Transverse colon (tissue), 4 donors: ENCODE measurements at regions not wholly inside any gene's neighbourhood (a gene's known extent, or its start where the extent isn't known, plus 50 kb on each side); places are given as distances from the start of the nearest gene placed in this dataset.

ENCODE experiments used
- DNase-seq: peaks from one replicate; pipeline ENCODE4 v3.0.0-alpha.2; 2019
- H3K27ac ChIP-seq, 4 donors: fragments of 200-600 bp; sonication (generic); 2 replicates each; pipeline ENCODE4 v1.5.1; 2016 to 2018; ENCODE audit warnings: inconsistent platforms in 4 of 4
- H3K27me3 ChIP-seq: fragments of 200-600 bp; sonication (generic); 2 replicates; pipeline ENCODE4 v1.5.1; 2017; ENCODE audit warnings: inconsistent platforms
- H3K36me3 ChIP-seq, 4 donors: fragments of 200-600 bp; sonication (generic); 2 replicates each; pipeline ENCODE4 v1.5.1; 2017 to 2019; ENCODE audit warnings: inconsistent platforms in 4 of 4
- H3K4me1 ChIP-seq, 4 donors: fragments of 200-600 bp; sonication (generic); 2 replicates each; pipeline ENCODE4 v1.5.1; 2017 to 2020; ENCODE audit warnings: inconsistent platforms in 4 of 4
- H3K4me3 ChIP-seq, 4 donors: fragments of 200-600 bp; sonication (generic); 1 replicate in 1 of 4; 2 replicates in 3 of 4; pipeline versions ENCODE4 v1.5.1 to v1.6.1; 2017 to 2019; ENCODE audit warnings: inconsistent platforms in 4 of 4
- H3K9me3 ChIP-seq, 2 donors: fragments of 200-600 bp; sonication (generic); 2 replicates each; pipeline ENCODE4 v1.5.1; 2017 to 2019; ENCODE audit warnings: inconsistent platforms in 2 of 2
- EP300 ChIP-seq: sonication (generic); formaldehyde crosslinking; IDR thresholded peaks from one replicate; pipeline ENCODE4 v1.6.1; 2017; ENCODE audit warnings: antibody characterized with exemption, low read depth
- POLR2A ChIP-seq: fragments of 450-650 bp; IDR thresholded peaks from one replicate; pipeline ENCODE4 v1.6.1; 2016; ENCODE audit warnings: antibody characterized with exemption, mild to moderate bottlenecking, moderate library complexity
- POLR2AphosphoS5 ChIP-seq, 3 donors: sonication (generic); formaldehyde crosslinking; IDR thresholded peaks; one replicate each; pipeline ENCODE4 v1.6.1; 2016; ENCODE audit warnings: antibody characterized with exemption in 3 of 3
- WGBS, 2 donors: methylation state at CpG; one replicate each; pipeline ENCODE4 v1.1.5; 2018; ENCODE audit warnings: low coverage in 1 of 2; 5-methylcytosine and 5-hydroxymethylcytosine counted together
- in situ Hi-C, 4 donors: fragments of 200-750 bp; cut with MboI; loops; one replicate each; pipeline versions ENCODE4 v1.15.0 to v1.15.1; 2017; ENCODE audit warnings: low sequenced_read_pairs in 3 of 4, low pct_ligation_motif_present in 1 of 4, low pct_unique_long_range_greater_than_20kb in 1 of 4
- intact Hi-C: fragments of 100-400 bp; cut with DNase I; formaldehyde crosslinking; loops from one replicate; pipeline ENCODE4 v1.15.1; 2023; ENCODE audit warnings: low total_unique reads
- TF ChIP-seq, protein P1 (sequence below), 5 experiments: fragments of 200-600 bp in 3 of 5; fragments of 450-650 bp in 2 of 5; sonication (generic) in 3 of 5; IDR thresholded peaks; 1 replicate in 2 of 5; 2 replicates in 3 of 5; pipeline ENCODE4 v1.5.1; 2016 to 2017; ENCODE audit warnings: antibody characterized with exemption in 5 of 5, inconsistent platforms in 3 of 5, mild to moderate bottlenecking in 2 of 5, moderate library complexity in 1 of 5

DNA sequence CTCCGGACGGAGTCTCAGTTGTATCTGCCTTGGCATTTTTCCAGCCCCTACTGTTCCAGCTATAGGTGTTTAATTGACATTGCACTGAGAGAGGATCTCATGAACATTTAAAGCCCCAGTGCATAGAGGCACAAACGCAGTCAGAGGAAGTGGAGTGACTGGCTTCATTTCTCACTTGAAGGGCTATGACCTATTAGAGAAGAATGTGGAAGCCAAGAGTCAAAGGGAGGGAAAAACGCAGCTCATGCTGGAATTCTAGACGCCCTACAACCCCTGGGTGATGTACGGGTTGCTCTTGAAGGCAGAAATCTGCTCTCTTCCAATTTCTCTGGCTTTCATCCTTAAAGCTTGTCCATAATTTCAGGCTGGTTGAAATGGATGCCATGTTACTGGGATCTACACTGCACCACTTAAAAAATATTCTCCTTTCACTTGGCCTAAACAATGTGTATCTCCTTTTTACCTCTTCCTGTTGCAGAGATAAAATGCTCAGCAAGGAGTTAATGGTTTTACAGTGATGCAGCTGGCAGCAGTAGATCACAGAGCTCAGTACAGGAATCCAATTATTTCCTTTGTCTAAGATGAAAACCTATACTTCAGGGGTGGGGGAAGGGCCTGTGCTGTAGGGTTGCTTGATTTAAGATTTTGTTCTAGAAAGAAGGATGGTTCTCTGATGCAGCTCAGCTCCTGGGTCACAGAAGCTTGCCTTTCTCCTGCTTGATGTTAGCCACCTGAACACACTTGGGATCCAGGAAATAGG, 61.8 kb upstream of the MAMDC2 start:
- no peak overlapping the region for H3K4me3 ChIP-seq
- no peak overlapping the region for H3K27ac ChIP-seq
- H3K27me3 ChIP-seq, result no peaks in the 10 kb centered on the region
- intact Hi-C loops (no loop called here), in situ Hi-C loops (loop anchor here in 1 of 4 donors (25.0 kb wide), 1 partner anchor 605 kb away; no protein-coding TSS in a partner anchor)
- DNase-seq, result no peak
- 60 to 69% methylated on average over 1 to 6 of the region's 6 CpGs for WGBS, 2 donors
- H3K36me3 ChIP-seq, result no peaks in the 10 kb centered on the region
- no peaks in the 10 kb centered on the region for H3K9me3 ChIP-seq
- TF ChIP-seq POLR2AphosphoS5 (IDR thresholded peaks at IDR 0.05), result no peak
- no peak for TF ChIP-seq EP300
- TF ChIP-seq POLR2A, result no peak
- TF ChIP-seq, protein P1, sequence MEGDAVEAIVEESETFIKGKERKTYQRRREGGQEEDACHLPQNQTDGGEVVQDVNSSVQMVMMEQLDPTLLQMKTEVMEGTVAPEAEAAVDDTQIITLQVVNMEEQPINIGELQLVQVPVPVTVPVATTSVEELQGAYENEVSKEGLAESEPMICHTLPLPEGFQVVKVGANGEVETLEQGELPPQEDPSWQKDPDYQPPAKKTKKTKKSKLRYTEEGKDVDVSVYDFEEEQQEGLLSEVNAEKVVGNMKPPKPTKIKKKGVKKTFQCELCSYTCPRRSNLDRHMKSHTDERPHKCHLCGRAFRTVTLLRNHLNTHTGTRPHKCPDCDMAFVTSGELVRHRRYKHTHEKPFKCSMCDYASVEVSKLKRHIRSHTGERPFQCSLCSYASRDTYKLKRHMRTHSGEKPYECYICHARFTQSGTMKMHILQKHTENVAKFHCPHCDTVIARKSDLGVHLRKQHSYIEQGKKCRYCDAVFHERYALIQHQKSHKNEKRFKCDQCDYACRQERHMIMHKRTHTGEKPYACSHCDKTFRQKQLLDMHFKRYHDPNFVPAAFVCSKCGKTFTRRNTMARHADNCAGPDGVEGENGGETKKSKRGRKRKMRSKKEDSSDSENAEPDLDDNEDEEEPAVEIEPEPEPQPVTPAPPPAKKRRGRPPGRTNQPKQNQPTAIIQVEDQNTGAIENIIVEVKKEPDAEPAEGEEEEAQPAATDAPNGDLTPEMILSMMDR (IDR thresholded peaks at IDR 0.05), result no peak
- no peaks in the 10 kb centered on the region for H3K4me1 ChIP-seq

DNA sequence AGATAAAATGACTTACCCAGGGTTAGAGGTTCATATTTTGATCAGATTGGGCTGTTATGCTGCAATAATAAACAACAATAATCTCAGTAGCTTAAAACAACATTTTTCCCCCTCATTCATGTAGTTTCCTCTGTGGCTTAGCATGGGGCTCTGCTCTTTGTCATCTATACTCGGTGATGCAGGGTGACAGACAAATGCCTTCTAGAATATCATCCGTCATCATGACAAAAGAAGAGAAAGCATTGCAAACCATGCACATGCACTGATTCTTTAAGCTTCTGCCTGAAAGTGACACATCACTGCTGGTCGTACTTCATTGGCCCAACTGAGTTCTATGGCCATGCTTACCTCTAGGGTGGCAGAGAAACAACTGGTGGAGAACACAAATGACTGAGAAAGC, 58.8 kb upstream of the MAMDC2 start:
- TF ChIP-seq POLR2A (no peak), EP300 (no peak), POLR2AphosphoS5 (IDR thresholded peaks at IDR 0.05) (no peak)
- TF ChIP-seq, protein P1 (IDR thresholded peaks at IDR 0.05), result no peak
- Histone ChIP-seq H3K27ac (no peak overlapping the region), H3K4me1 (no peaks in the 10 kb centered on the region), H3K36me3 (no peaks in the 10 kb centered on the region), H3K27me3 (no peaks in the 10 kb centered on the region), H3K9me3 (no peaks in the 10 kb centered on the region), H3K4me3 (no peak overlapping the region)
- DNase-seq, result no peak
- 50 to 83% methylated on average over 1 to 3 of the region's 3 CpGs for WGBS, 2 donors
- intact Hi-C loops (no loop called here), in situ Hi-C loops (loop anchor here in 1 of 4 donors (25.0 kb wide), 1 partner anchor 602 kb away; no protein-coding TSS in a partner anchor)

DNA sequence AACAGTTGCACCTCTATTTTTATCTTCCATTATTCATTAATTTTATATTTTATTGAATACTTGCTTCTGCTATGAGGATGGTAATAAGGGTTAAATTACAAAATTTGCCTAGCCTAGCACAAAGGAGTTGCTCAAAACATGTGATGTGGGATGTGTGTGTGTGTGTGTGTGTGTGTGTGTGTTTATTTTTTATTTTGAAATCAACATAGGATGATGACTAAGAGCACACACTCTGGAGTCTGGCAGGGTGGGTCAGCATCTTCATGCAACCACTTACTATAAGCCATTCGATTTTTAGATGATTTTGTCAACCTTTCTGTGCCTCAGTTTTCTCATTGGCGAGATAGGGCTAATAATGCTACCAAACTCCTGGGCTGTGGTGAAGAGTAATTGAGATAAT, 57.7 kb upstream of the MAMDC2 start:
- no peak overlapping the region for H3K27ac ChIP-seq
- no peaks in the 10 kb centered on the region for H3K27me3 ChIP-seq
- intact Hi-C loops (no loop called here), in situ Hi-C loops (loop anchor here in 1 of 4 donors (25.0 kb wide), 1 partner anchor 601 kb away; no protein-coding TSS in a partner anchor)
- TF ChIP-seq, protein P1 (IDR thresholded peaks at IDR 0.05), result no peak
- no peak for TF ChIP-seq POLR2A
- TF ChIP-seq EP300, result no peak
- DNase-seq, result no peak
- H3K4me3 ChIP-seq, result no peak overlapping the region
- no peaks in the 10 kb centered on the region for H3K4me1 ChIP-seq
- H3K36me3 ChIP-seq, result no peaks in the 10 kb centered on the region
- no peaks in the 10 kb centered on the region for H3K9me3 ChIP-seq
- 77 to 90% methylated on average over 2 of the region's 2 CpGs for WGBS, 2 donors

DNA sequence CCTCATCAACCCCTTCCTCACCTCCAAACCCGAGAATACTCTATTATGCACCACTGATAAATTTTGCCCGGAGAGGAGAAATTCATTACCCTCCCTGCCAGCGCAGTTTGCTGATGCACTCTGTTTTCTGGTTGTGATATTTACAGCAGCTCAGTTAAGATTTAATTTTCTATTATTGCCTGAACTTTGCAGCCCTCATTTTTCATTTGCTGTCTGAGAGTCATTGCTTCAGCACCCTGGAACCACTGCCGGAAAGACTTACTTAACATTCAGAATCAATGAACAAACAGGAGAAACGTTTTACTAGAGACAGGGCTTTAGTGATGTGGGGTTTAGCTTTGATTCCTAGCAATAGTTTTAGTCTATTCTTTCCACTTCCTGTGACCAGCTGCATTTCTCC, 56.7 kb upstream of the MAMDC2 start:
- Histone ChIP-seq H3K4me3 (no peak overlapping the region), H3K27ac (no peak overlapping the region), H3K4me1 (no peaks in the 10 kb centered on the region), H3K9me3 (no peaks in the 10 kb centered on the region), H3K36me3 (no peaks in the 10 kb centered on the region), H3K27me3 (no peaks in the 10 kb centered on the region)
- in situ Hi-C loops (loop anchor here in 1 of 4 donors (25.0 kb wide), 1 partner anchor 600 kb away; no protein-coding TSS in a partner anchor), intact Hi-C loops (no loop called here)
- TF ChIP-seq EP300 (no peak), POLR2A (no peak), POLR2AphosphoS5 (IDR thresholded peaks at IDR 0.05) (no peak)
- TF ChIP-seq, protein P1 (IDR thresholded peaks at IDR 0.05), result no peak
- 60 to 68% methylated on average over 5 of the region's 5 CpGs for WGBS, 2 donors
- no peak for DNase-seq
